GM12872 (cell line): ENCODE measurements at regions not wholly inside any gene's neighbourhood (a gene's known extent, or its start where the extent isn't known, plus 50 kb on each side); places are given as distances from the start of the nearest gene placed in this dataset.

ENCODE experiments used
- CTCF ChIP-seq: IDR thresholded peaks from 3 replicates; pipeline ENCODE4 v1.5.1; 2011; ENCODE audit warnings: low read depth, mild to moderate bottlenecking, low read length, moderate library complexity; ENCODE audit not compliant: insufficient read depth

DNA sequence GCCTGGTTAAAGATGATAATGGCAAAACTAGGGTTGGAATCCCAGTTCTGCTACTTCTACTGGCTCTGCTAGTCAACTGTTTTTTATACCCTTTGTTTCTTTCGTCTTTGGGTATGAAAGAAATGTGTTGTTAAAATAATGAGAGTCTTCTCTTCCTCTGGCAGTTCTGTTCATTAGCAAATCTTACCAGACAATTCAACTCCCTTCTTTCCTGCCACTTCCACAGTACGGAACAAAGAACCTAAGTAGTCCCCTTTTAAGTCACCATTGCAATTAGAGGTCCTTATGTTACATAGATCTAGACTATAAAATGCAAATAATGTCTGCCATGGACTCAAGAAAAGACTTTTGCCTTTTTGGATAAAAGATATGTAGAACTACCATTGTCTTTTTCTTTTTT is 134.1 kb downstream of the RND3 start:
- no peak for TF ChIP-seq CTCF

- TF ChIP-seq CTCF, result no peak
Observed at GRCh38 chr2:150351922-150352321, 135.5 kb downstream of the RND3 start.

GRCh38 chr2:150350500-150350899 is 137.0 kb downstream of the RND3 start:
- TF ChIP-seq CTCF, result no peak

DNA sequence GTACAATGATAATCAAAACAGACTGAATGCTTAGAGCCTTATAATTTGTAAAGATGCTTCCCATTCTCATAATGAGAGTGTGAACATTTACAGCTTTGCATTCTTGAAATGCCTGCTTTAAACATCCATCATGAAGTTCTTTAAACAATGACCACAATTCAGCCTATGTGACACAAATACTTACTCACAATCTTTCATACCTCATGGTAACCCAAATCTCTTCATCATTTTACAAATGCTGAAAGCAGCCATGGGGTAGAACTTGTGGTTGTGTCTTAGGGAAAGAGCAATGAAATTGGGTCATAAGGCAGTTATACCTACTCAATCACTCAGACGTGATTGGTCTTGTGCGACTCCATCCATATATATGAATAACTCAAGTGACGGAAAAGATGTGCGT is 140.7 kb downstream of the RND3 start:
- no peak for TF ChIP-seq CTCF

- TF ChIP-seq CTCF, result no peak
Observed at GRCh38 chr2:150341982-150342680, 145.3 kb downstream of the RND3 start.

GRCh38 chr2:150339951-150340350 is 147.5 kb downstream of the RND3 start:
- TF ChIP-seq CTCF, result no peak

DNA sequence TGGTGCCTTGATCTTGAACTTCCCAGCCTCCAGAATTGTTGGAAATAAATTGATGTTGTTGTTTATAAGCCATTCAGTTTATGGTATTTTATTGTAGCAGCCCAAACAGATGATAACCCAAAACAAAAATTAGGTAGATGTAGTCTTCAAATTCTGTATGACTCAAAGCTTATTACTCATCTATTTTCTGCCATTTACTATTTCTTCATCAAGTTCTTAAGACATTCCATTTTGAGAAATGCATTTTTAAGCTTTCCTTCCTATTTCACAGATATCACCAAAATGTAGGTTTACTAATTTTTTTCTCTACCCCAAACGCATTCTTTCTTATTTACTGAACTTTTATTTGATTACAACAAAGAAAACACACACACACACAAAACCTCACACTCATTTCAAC is 148.2 kb downstream of the RND3 start:
- no peak for TF ChIP-seq CTCF

DNA sequence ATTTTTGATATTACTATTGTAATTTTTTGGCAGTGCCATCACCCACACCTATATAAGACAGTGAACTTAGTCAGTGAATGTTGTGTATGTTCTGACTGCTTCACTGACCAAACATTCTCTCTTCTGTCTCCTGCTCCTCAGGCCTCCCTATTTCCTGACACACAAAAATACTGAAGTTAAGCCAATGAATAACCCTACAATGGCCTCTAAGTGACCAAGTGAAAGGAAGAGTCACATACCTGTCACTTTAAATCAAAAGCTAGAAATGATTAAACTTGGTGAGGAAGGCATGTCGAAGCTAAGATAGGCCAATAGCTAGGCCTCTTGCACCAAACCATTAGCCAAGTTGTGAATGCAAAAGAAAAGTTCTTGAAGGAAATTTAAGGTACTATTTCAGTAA is 151.9 kb downstream of the RND3 start:
- TF ChIP-seq CTCF, result no peak
